ENCODE measurements at regions not wholly inside any gene's neighbourhood (a gene's known extent, or its start where the extent isn't known, plus 50 kb on each side); places are given as distances from the start of the nearest gene placed in this dataset.
"Not testable (repeated sequence)": the region's sequence is repeated elsewhere in the genome, so short reads cannot be mapped to it uniquely, and the experiment has no call there.

- TF ChIP-seq, protein P1, sequence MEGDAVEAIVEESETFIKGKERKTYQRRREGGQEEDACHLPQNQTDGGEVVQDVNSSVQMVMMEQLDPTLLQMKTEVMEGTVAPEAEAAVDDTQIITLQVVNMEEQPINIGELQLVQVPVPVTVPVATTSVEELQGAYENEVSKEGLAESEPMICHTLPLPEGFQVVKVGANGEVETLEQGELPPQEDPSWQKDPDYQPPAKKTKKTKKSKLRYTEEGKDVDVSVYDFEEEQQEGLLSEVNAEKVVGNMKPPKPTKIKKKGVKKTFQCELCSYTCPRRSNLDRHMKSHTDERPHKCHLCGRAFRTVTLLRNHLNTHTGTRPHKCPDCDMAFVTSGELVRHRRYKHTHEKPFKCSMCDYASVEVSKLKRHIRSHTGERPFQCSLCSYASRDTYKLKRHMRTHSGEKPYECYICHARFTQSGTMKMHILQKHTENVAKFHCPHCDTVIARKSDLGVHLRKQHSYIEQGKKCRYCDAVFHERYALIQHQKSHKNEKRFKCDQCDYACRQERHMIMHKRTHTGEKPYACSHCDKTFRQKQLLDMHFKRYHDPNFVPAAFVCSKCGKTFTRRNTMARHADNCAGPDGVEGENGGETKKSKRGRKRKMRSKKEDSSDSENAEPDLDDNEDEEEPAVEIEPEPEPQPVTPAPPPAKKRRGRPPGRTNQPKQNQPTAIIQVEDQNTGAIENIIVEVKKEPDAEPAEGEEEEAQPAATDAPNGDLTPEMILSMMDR (IDR thresholded peaks at IDR 0.05): not testable (repeated sequence)
- not testable (repeated sequence) for TF ChIP-seq POLR2A (IDR thresholded peaks at IDR 0.05)
Measured at GRCh38 chr16:46390660-46391462, 230.3 kb downstream of the SHCBP1 start.

All from adrenal gland (tissue), 5 donors.